OCI-LY3 (cell line): ENCODE measurements at regions not wholly inside any gene's neighbourhood (a gene's known extent, or its start where the extent isn't known, plus 50 kb on each side); places are given as distances from the start of the nearest gene placed in this dataset.

ENCODE experiments used
- H2AFZ ChIP-seq: fragments of 200-600, 300-600 bp; shearing (Covaris generic); 2 replicates; pipeline ENCODE4 v1.6.0; 2014; ENCODE audit warnings: antibody characterized with exemption, low read depth, low read length
- H3K27ac ChIP-seq: fragments of 200-600, 300-600 bp; sonication (generic); 2 replicates; pipeline ENCODE4 v1.5.1; 2014; ENCODE audit warnings: mild to moderate bottlenecking, low read length, moderate library complexity, mixed read lengths
- H3K27me3 ChIP-seq: fragments of 200-600, 300-600 bp; sonication (generic); 2 replicates; pipeline ENCODE4 v1.6.1; 2014; ENCODE audit warnings: low read depth, low read length, mixed read lengths
- H3K36me3 ChIP-seq: fragments of 200-600, 300-600 bp; sonication (generic); replicated peaks from 2 replicates; pipeline ENCODE3; 2014; ENCODE audit warnings: low read depth, low read length, mixed read lengths
- H3K4me1 ChIP-seq: fragments of 300-600, 200-600 bp; sonication (generic); 2 replicates; pipeline ENCODE4 v1.6.1; 2014; ENCODE audit warnings: low read length, mixed read lengths
- H3K4me2 ChIP-seq: fragments of 200-600, 300-600 bp; sonication (generic); 2 replicates; pipeline ENCODE4 v1.6.1; 2014; ENCODE audit warnings: low read length, mixed read lengths
- H3K4me3 ChIP-seq: fragments of 300-600, 200-600 bp; sonication (generic); 2 replicates; pipeline ENCODE4 v1.5.1; 2014; ENCODE audit warnings: antibody characterized with exemption, mild to moderate bottlenecking, low read length, moderate library complexity
- H3K79me2 ChIP-seq: fragments of 300-600, 200-600 bp; shearing (Covaris generic); 2 replicates; pipeline ENCODE4 v1.6.1; 2014; ENCODE audit warnings: mild to moderate bottlenecking, low read length, mixed read lengths
- H3K9ac ChIP-seq: fragments of 300-600, 200-600 bp; shearing (Covaris generic); 2 replicates; pipeline ENCODE4 v1.6.0; 2014; ENCODE audit warnings: mild to moderate bottlenecking, low read length, moderate library complexity
- H3K9me3 ChIP-seq: fragments of 200-600, 300-600 bp; shearing (Covaris generic); 2 replicates; pipeline ENCODE4 v1.6.1; 2014; ENCODE audit warnings: low read length, mixed read lengths; ENCODE audit not compliant: insufficient read depth
- H4K20me1 ChIP-seq: fragments of 200-600, 300-600 bp; sonication (generic); 2 replicates; pipeline ENCODE4 v1.6.1; 2016; ENCODE audit warnings: low read length, mixed read lengths; ENCODE audit not compliant: insufficient read depth
- EZH2phosphoT487 ChIP-seq: fragments of 200-600 bp; shearing (Covaris generic); IDR thresholded peaks from 2 replicates; pipeline ENCODE4 v1.6.1; 2018; ENCODE audit warnings: antibody characterized with exemption, mixed run types, low read depth
- TF ChIP-seq, protein P1 (sequence below): fragments of 200-600, 300-600 bp; sonication (generic); IDR thresholded peaks from 2 replicates; pipeline ENCODE4 v1.5.1; 2014; ENCODE audit warnings: antibody characterized with exemption, low read length, low read depth

DNA sequence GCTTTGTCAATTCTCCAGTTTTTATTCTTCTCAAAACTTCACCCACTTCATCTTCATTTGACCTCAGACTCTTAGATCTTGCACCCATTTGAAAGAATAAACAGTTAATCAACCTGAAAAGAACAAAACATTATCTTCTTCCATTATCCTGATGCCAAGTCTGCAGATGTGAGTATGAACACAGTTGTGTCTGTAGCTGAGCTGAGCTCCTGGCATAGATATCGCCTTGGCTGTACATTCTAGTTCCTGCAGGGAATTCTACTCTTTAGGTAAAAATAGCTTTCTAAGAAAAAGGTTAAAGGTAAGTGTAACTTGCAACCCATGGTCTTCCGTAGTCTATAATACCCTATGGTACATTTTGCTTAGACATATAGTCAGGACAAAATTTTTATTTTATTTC lies 169.7 kb downstream of the KCNA5 start:
- no peaks in the 10 kb centered on the region for H4K20me1 ChIP-seq
- H3K79me2 ChIP-seq = no peaks in the 10 kb centered on the region
- no peaks in the 10 kb centered on the region for H3K4me1 ChIP-seq
- no peak overlapping the region for H3K4me2 ChIP-seq
- no peak for TF ChIP-seq EZH2phosphoT487
- TF ChIP-seq, protein P1, sequence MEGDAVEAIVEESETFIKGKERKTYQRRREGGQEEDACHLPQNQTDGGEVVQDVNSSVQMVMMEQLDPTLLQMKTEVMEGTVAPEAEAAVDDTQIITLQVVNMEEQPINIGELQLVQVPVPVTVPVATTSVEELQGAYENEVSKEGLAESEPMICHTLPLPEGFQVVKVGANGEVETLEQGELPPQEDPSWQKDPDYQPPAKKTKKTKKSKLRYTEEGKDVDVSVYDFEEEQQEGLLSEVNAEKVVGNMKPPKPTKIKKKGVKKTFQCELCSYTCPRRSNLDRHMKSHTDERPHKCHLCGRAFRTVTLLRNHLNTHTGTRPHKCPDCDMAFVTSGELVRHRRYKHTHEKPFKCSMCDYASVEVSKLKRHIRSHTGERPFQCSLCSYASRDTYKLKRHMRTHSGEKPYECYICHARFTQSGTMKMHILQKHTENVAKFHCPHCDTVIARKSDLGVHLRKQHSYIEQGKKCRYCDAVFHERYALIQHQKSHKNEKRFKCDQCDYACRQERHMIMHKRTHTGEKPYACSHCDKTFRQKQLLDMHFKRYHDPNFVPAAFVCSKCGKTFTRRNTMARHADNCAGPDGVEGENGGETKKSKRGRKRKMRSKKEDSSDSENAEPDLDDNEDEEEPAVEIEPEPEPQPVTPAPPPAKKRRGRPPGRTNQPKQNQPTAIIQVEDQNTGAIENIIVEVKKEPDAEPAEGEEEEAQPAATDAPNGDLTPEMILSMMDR = no peak
- H2AFZ ChIP-seq = no peak overlapping the region
- no peak overlapping the region for H3K27ac ChIP-seq
- H3K4me3 ChIP-seq = no peak overlapping the region
- H3K9me3 ChIP-seq = no peaks in the 10 kb centered on the region
- no peak overlapping the region for H3K9ac ChIP-seq
- no peaks in the 10 kb centered on the region for H3K36me3 ChIP-seq
- peaks cover 46% of the 10 kb centered on the region for H3K27me3 ChIP-seq

DNA sequence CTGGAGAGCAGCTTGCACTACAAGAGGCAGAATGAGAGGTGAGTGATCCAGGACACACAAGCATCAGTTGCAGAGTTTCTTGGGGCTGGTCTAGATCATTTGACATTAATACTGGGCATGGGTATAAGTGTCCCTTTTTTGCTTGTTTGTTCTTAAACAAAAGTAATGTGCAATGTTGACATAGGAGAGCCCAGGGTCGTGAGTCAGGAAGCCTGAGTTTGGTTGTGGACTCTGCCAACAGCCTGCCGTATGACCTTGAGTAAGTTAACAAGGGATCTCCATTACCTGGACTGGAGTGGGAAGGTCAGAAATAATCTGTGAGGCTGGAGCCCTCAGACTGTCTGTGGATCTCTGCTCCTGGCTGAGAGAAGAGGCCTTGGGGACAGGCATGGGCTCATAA lies 170.3 kb downstream of the KCNA5 start:
- H4K20me1 ChIP-seq = no peaks in the 10 kb centered on the region
- no peaks in the 10 kb centered on the region for H3K36me3 ChIP-seq
- peaks cover 46% of the 10 kb centered on the region for H3K27me3 ChIP-seq
- TF ChIP-seq, protein P1 = no peak
- no peak for TF ChIP-seq EZH2phosphoT487
- H3K4me1 ChIP-seq = no peaks in the 10 kb centered on the region
- no peaks in the 10 kb centered on the region for H3K9me3 ChIP-seq
- H3K4me2 ChIP-seq = no peak overlapping the region
- no peaks in the 10 kb centered on the region for H3K79me2 ChIP-seq
- no peak overlapping the region for H3K9ac ChIP-seq
- H3K27ac ChIP-seq = no peak overlapping the region
- no peak overlapping the region for H2AFZ ChIP-seq
- H3K4me3 ChIP-seq = no peak overlapping the region

DNA sequence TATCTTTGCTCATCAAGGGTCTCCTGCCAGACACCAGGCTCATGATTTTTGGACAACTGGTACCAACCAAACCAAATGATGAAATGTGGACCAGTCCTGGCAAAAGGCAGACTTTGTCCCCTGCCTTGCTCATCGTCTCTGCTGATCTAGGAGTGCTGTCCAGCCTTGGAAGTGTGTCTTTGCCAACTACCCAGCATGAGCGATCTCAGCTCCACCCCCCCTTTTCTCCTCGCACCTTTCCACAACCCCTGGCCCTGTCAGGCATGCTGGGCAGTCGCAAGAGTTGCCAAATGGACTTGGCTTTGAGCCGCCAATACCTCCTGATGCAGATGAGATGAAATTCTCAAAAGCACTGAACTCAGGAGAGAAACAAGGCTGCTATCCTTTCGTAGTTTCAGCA lies 174.3 kb downstream of the KCNA5 start:
- Histone ChIP-seq H3K4me3 (no peak overlapping the region), H3K27ac (no peak overlapping the region), H3K27me3 (peaks cover 40% of the 10 kb centered on the region), H3K36me3 (no peaks in the 10 kb centered on the region), H3K4me1 (no peaks in the 10 kb centered on the region), H3K4me2 (no peak overlapping the region), H3K79me2 (no peaks in the 10 kb centered on the region), H4K20me1 (no peaks in the 10 kb centered on the region), H3K9ac (no peak overlapping the region), H2AFZ (no peak overlapping the region), H3K9me3 (no peaks in the 10 kb centered on the region)
- no peak for TF ChIP-seq EZH2phosphoT487
- TF ChIP-seq, protein P1 = no peak

DNA sequence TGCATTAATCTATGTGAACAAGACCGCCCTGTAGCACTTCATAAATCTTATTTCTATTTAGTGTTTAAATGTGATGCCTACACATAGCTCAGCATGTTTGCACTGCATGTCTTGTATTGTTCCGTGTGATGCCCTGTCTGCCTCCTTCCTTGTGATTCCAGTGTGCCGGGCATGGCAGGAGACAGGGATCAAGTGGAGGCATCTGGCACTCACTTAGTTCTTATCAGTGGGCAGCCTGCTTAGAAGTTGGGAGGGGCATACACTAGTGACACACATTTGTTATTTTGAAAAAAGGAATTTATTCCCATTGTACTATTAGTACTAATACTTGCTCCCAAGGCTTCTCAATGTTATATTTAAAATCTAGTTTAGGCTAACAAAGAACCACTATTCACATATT lies 176.4 kb downstream of the KCNA5 start:
- no peaks in the 10 kb centered on the region for H3K36me3 ChIP-seq
- H3K27me3 ChIP-seq = peaks cover 46% of the 10 kb centered on the region
- no peak for TF ChIP-seq EZH2phosphoT487
- TF ChIP-seq, protein P1 = no peak
- no peak overlapping the region for H3K4me2 ChIP-seq
- no peak overlapping the region for H2AFZ ChIP-seq
- H3K27ac ChIP-seq = no peak overlapping the region
- H4K20me1 ChIP-seq = no peaks in the 10 kb centered on the region
- no peak overlapping the region for H3K9ac ChIP-seq
- H3K4me3 ChIP-seq = no peak overlapping the region
- H3K79me2 ChIP-seq = no peaks in the 10 kb centered on the region
- H3K4me1 ChIP-seq = no peaks in the 10 kb centered on the region
- H3K9me3 ChIP-seq = no peaks in the 10 kb centered on the region
